GM19468 (cell line): ENCODE measurements at regions not wholly inside any gene's neighbourhood (a gene's known extent, or its start where the extent isn't known, plus 50 kb on each side); places are given as distances from the start of the nearest gene placed in this dataset.

Experiments used
- ATAC-seq: cut with Tn5 transposase; IDR thresholded peaks from one replicate; pipeline ENCODE4 v1.9.1; 2021; ENCODE audit warnings: mild to moderate bottlenecking, moderate library complexity, moderate number of reproducible peaks; ENCODE audit not compliant: unreplicated experiment; ENCODE audit errors: extremely low read depth

GRCh38 chr1:82246050-82246449 lies 445.3 kb downstream of the ADGRL2 start:
- no peak for ATAC-seq

DNA sequence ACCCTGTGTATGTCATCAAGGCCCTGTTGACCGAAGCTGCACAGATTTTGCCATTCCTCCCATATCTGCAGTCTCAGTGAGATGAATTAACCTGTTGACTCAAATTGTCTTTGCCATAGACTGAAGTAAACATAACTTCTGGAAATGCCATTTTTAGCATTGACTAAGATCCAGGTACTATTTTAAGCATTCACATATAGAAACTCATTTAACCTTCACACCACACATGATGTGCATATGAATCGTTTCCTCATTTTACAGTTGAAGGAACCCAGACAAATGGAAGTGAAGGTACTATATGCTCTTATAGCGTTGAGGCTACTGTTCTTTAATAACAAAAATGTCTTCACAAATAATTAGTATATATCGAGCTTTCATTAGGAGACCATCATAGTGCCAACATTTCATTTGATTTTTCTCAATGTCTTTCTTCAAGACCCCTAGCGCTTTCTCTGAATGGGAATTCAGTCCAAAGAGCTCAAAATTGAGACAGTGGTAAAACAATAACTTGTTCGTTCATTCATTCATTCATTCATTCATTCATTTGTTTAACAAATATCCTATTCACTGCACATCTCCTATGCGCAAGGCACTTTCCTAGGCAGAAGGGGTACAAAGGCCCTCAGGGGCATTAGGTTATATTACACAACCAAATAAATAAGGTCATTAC lies 444.7 kb downstream of the ADGRL2 start:
- ATAC-seq: no peak

GRCh38 chr1:82240571-82240970 lies 439.8 kb downstream of the ADGRL2 start:
- ATAC-seq: no peak

DNA sequence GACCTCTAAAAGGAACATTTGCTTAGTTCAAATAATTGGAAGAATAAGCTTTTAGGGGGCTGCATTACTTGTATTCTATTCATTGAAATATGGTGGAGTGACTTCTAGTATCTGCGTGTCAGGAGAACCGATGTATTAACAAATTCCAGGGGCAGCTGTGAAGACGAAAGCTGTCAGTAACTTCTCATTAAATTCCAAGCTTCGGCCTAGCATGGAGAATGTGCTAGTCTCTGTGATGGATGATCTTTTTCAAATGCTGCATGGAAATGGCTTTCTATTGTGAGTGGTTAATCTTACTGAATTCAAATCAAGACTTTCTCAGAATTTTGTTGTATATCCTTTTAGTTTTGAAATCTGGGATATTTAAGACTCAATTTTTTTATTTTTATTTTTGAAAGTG lies 429.9 kb downstream of the ADGRL2 start:
- no peak for ATAC-seq

GRCh38 chr1:82227306-82228095 lies 426.8 kb downstream of the ADGRL2 start:
- ATAC-seq: no peak

DNA sequence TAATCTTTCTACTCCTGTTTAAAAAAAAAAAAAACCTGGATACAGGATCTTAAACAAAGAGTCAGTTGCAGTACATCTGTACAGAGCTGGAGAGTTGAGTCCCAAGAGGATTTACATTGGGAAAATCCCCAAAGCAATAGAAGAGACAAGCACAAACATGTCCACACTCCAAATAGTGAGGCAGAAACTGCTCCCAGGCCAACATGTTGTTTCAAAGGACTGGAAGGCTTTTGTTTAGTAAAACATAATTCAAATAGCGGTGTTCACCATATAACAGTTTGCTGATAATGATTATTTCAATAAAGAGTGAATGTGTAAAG lies 425.4 kb downstream of the ADGRL2 start:
- no peak for ATAC-seq

DNA sequence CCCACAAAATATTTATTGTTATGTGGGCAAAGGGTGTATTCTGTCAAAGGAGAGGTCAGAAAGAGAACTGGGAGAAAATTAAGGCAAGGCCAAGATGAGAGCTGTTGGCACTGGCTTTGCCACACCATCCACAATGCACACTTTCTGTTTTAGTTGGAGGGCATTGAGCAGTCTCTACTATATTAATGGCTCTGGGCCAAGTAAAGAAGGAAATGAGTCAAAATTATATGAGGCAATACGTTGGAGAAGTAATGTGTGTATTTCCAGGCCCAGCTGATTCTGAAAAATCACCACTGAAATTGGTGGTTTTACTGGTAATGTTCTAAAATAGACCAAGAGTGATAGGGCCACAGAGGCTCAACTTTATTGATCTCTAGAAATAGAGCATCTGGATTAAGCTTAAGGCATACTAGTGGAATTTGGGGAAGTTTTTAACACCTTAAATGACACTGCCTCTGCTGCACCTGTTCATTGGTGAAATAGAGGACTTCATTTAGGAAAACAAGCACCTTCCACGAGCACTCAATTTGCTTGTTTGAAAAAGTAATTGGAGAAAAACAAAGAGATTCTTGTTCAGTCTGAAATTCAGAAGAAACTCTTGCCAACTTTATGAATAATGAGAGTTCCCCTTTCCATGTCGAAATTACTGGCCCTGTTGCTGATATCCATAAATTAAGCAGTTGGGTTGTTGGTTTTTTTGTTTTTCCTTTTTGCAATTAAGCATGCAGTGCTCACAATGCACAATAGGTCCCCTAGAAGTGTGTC lies 424.9 kb downstream of the ADGRL2 start:
- ATAC-seq: peak; percentile 61

DNA sequence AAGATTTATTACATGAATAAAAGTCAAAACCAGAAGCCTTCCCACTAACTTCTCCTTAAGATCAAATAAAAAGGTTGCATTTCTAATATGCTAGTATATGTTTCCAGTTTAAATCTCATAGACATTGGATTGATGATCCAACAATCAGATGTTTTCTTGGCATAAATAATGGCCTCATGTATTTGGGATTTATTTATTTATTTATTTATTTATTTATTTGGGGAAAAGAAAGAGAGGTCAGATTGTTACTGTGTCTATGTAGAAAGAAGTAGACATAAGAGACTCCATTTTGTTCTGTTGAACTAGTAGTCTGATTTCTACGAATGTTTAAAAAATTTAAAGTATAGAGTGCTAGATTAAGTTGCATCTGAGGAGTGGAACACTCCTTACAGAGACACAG lies 422.4 kb downstream of the ADGRL2 start:
- ATAC-seq: no peak

- no peak for ATAC-seq
Measured at GRCh38 chr1:82221721-82222120, 421.0 kb downstream of the ADGRL2 start.

DNA sequence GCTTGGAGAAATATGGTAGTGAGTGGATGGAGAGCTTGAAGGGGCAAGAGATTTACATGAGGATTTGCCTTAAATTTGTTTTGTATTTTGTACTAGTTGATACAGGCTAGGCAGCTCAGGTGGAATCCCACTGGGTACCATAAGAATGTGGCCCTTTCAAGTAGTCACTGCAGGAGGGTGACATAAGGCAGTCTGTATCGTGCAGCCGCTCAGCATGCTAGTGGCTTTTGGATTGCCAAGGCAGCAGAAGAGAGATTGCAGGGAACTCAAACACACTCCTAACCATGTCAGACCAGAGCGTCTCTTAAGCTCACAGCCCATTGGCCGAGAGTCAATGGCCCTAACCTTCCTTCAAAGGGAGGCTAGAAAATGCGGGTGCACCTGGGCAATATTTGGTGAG lies 420.0 kb downstream of the ADGRL2 start:
- no peak for ATAC-seq

- ATAC-seq: no peak
Measured at GRCh38 chr1:82219841-82220240, 419.1 kb downstream of the ADGRL2 start.

DNA sequence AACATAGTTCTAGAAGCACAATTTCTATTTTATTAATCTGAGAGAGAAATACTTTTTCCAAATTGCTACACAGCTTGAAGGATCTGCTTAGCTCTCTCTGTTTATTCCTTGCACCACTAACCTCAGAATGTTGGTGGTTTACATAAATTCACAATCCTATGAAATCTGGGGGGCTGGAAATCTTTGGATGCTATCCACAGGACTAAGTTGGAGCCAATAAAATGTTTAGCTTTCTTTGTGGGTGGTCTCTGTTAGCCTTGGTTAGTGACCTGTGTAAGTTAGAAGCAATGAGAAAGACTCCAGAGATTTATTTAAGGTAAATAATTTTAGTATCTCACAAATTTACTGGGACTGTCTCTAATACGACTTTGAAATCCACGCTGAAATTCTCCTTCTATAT lies 418.1 kb downstream of the ADGRL2 start:
- no peak for ATAC-seq

DNA sequence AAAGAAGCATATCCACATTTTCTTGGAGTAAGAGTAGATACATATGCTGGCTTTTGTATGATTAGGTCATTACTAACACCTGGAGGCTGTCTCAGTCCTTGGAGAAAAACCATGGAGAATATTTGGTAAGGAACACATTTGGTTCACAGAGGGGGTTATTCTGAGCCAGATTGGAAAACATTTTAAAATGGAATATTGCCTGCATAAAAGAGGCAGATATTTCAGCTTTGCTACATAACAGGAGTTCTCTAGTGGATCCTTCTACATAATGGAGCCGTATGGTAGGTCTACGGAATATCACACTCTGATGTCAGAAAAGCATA lies 415.1 kb downstream of the ADGRL2 start:
- ATAC-seq: no peak

DNA sequence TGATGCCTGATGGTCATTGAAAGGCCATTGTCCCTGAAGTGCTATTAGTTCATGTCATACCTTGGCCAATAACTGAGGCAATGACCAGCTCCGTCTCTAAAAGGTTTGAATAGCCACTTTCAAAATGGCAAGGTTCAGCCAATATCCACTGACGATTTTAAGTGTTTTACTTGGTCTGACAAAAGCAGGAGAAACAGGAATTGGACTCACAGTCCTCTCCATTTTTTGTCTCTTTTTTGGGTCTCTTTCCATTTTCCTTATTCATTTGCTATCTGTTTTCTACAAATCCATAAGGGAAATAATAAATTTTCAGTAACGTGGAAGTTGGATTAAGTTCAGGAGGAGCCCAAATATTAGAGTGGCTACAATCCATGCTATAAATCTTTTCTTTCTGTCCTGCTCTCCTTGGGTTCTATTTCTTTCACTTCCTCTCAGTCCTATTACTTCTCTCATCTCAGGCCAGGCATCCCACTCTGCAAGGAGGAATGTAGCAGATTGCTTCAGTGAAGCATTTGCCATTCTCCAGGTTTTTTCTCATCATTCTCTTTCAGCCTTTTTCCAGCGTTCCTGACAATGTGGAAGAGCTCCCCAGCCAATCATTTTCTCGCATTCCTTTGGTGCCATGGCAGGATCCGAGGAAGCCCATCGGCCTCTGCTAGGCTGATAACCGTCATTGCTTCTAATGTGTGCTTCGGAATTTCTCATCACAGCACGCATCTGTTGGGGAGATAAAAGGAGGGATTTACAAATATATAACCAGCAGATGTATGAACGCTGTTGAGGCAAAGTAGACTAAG lies 414.5 kb downstream of the ADGRL2 start:
- no peak for ATAC-seq

GRCh38 chr1:82214606-82215005 lies 413.9 kb downstream of the ADGRL2 start:
- no peak for ATAC-seq

GRCh38 chr1:82197606-82198005 lies 396.9 kb downstream of the ADGRL2 start:
- no peak for ATAC-seq

GRCh38 chr1:82195245-82195644 lies 394.5 kb downstream of the ADGRL2 start:
- no peak for ATAC-seq

DNA sequence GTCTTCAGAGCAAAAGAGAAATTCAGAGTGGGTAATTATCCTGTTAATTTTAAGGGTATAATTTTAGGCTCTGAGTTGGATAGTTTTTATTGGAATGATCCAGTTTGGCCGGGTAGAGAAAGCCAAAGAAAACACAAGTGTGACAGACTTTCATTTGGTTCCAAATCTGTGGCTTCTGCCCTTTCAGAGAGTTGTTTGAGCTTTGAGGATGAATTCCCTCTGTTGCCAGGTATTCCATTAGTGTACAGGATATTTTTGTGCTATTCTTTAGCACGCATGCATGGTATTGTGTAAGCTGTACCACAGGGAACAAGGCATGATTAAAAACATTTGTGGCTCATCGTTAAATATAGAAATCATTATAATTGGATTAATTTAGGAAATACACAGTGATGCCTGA lies 384.4 kb downstream of the ADGRL2 start:
- ATAC-seq: no peak

GRCh38 chr1:82181846-82182245 lies 381.1 kb downstream of the ADGRL2 start:
- no peak for ATAC-seq

DNA sequence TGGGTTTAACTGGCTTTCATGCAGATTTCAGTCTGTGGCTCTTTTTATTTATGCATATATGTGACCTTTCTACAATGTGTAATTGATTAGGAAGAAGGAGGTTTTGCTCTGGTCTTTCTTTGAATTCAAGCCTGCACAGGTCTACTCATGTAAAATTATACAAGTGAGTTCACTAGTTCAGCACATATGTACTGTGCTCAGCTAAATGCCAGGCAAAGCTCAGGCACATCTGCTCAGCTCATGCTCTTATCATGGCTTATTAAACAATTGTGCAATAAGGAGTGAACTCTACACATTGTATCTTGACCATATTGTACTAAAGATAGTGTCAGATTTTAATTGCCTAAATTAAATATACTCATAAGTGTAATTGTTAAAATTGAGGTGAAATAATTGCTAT lies 378.4 kb downstream of the ADGRL2 start:
- no peak for ATAC-seq

- no peak for ATAC-seq
Measured at GRCh38 chr1:82177192-82177591, 376.5 kb downstream of the ADGRL2 start.
